OCI-LY7 (cell line): ENCODE measurements at regions not wholly inside any gene's neighbourhood (a gene's known extent, or its start where the extent isn't known, plus 50 kb on each side); places are given as distances from the start of the nearest gene placed in this dataset.

Experiments used
- BruUV-seq: library from RNA; stranded (reverse); fragments of 400-500 nt; replicated peaks from 2 replicates; lab custom pipeline; 2021; lab: Mats Ljungman, UMichigan
- CTCF ChIA-PET: fragments of 300-600 bp; sonication (Branson Sonifier 250); formaldehyde crosslinking; loops from one replicate; lab custom pipeline; 2022; ENCODE audit warnings: antibody characterized with exemption; ENCODE audit not compliant: unreplicated experiment; lab: Charles Lee
- POLR2A ChIA-PET: fragments of 300-600 bp; sonication (Branson Sonifier 250); formaldehyde crosslinking; loops from one replicate; lab custom pipeline; 2022; ENCODE audit warnings: antibody characterized with exemption; lab: Charles Lee
- DNase-seq: peaks from one replicate; pipeline ENCODE4 v3.0.0-alpha.2; 2015; ENCODE audit warnings: low spot score
- H2AFZ ChIP-seq: fragments of 200-600 bp; sonication (generic), shearing (Covaris generic); 2 replicates; pipeline ENCODE4 v1.6.1; 2014; ENCODE audit warnings: mild to moderate bottlenecking, antibody characterized with exemption, low read length, moderate library complexity
- H3K27ac ChIP-seq: fragments of 200-600 bp; sonication (generic); 2 replicates; pipeline ENCODE4 v1.5.1; 2014; ENCODE audit warnings: mixed run types, low read depth, mild to moderate bottlenecking, moderate library complexity, low read length, inconsistent platforms; ENCODE audit not compliant: poor library complexity, severe bottlenecking
- H3K36me3 ChIP-seq: fragments of 200-600 bp; sonication (generic); 2 replicates; pipeline ENCODE4 v1.6.1; 2014; ENCODE audit warnings: mild to moderate bottlenecking, antibody characterized with exemption, low read length, moderate library complexity, mixed read lengths; ENCODE audit not compliant: insufficient read depth
- H3K4me1 ChIP-seq: fragments of 200-600 bp; sonication (generic); 2 replicates; pipeline ENCODE4 v1.5.1; 2014; ENCODE audit warnings: mild to moderate bottlenecking, low read length; ENCODE audit not compliant: insufficient read depth, poor library complexity, severe bottlenecking
- H3K4me2 ChIP-seq: fragments of 200-600 bp; sonication (generic); 2 replicates; pipeline ENCODE4 v1.6.1; 2014; ENCODE audit warnings: mild to moderate bottlenecking, low read length
- H3K4me3 ChIP-seq: fragments of 200-600 bp; sonication (generic); 2 replicates; pipeline ENCODE4 v1.5.1; 2014; ENCODE audit warnings: mild to moderate bottlenecking, low read depth, low read length; ENCODE audit not compliant: poor library complexity, severe bottlenecking
- H3K79me2 ChIP-seq: fragments of 200-600 bp; sonication (generic); 2 replicates; pipeline ENCODE4 v1.6.1; 2016; ENCODE audit warnings: low read depth, mild to moderate bottlenecking, low read length, moderate library complexity, mixed read lengths; ENCODE audit not compliant: insufficient read depth
- H3K9me2 ChIP-seq: fragments of 200-600 bp; sonication (generic); 2 replicates; pipeline ENCODE4 v1.6.1; 2016; ENCODE audit warnings: mild to moderate bottlenecking, low read length, mixed read lengths; ENCODE audit not compliant: insufficient read depth
- H3K9me3 ChIP-seq: fragments of 200-600 bp; sonication (generic); 2 replicates; pipeline ENCODE4 v1.6.1; 2014; ENCODE audit warnings: mild to moderate bottlenecking, mixed run types, low read length, mixed read lengths
- H4K20me1 ChIP-seq: fragments of 200-600 bp; sonication (generic); 2 replicates; pipeline ENCODE4 v1.6.1; 2014; ENCODE audit warnings: mild to moderate bottlenecking, antibody characterized with exemption, low read length, moderate library complexity, mixed read lengths; ENCODE audit not compliant: insufficient read depth
- EZH2phosphoT487 ChIP-seq: fragments of 200-600 bp; sonication (generic); IDR thresholded peaks from 2 replicates; pipeline ENCODE4 v1.6.1; 2018; ENCODE audit warnings: low read depth, borderline replicate concordance, mild to moderate bottlenecking, mixed run types, antibody characterized with exemption, low read length, moderate library complexity, mixed read lengths
- intact Hi-C: fragments of 100-400 bp; cut with micrococcal nuclease; formaldehyde crosslinking; loops from one replicate; pipeline ENCODE4 v1.10.0; 2022; ENCODE audit not compliant: unreplicated experiment
- TF ChIP-seq, protein P1 (sequence below): fragments of 200-600 bp; sonication (generic); conservative IDR thresholded peaks from 2 replicates; pipeline ENCODE4 v1.5.1; 2014; ENCODE audit warnings: mild to moderate bottlenecking, antibody characterized with exemption, low read length, moderate library complexity, mixed read lengths

DNA sequence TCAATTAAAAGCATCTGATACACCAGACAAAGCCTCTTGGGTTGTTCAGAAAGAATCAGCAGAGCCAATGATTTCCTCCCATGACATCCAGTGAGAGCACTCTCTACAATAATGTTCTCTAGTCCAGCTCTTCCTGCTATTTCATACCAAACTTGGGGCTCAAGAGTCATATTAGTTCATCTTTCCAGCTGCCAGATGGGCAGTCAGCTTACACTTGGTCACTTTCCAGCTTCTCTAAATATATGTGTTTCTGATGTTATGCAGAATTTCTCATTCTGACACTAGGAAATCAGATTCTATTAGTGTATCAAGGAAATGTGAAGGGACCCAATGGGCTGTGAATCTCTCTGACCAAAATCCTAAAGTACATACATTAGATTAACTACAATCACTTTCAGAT, 148.9 kb downstream of the ENC1 start:
- Histone ChIP-seq H3K79me2 (no peaks in the 10 kb centered on the region), H3K4me2 (peak overlapping the region; percentile 46), H4K20me1 (no peaks in the 10 kb centered on the region), H3K9me2 (no peaks in the 10 kb centered on the region), H2AFZ (peak overlapping the region; percentile 38; the same call in 1 of the 2 replicates), H3K4me3 (no peak overlapping the region), H3K4me1 (peaks cover 47% of the 10 kb centered on the region), H3K36me3 (no peaks in the 10 kb centered on the region), H3K27ac (peak overlapping the region; percentile 88), H3K9me3 (no peaks in the 10 kb centered on the region)
- intact Hi-C loops: loop anchor here (1.0 kb wide), 1 partner anchor 149 kb away; the partner anchor contains the start of gene ENC1
- TF ChIP-seq EZH2phosphoT487: no peak
- TF ChIP-seq, protein P1, sequence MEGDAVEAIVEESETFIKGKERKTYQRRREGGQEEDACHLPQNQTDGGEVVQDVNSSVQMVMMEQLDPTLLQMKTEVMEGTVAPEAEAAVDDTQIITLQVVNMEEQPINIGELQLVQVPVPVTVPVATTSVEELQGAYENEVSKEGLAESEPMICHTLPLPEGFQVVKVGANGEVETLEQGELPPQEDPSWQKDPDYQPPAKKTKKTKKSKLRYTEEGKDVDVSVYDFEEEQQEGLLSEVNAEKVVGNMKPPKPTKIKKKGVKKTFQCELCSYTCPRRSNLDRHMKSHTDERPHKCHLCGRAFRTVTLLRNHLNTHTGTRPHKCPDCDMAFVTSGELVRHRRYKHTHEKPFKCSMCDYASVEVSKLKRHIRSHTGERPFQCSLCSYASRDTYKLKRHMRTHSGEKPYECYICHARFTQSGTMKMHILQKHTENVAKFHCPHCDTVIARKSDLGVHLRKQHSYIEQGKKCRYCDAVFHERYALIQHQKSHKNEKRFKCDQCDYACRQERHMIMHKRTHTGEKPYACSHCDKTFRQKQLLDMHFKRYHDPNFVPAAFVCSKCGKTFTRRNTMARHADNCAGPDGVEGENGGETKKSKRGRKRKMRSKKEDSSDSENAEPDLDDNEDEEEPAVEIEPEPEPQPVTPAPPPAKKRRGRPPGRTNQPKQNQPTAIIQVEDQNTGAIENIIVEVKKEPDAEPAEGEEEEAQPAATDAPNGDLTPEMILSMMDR: no peak
- ChIA-PET CTCF (no interaction called here), POLR2A (interaction anchor here (0.7 to 4.6 kb wide), 8 partner anchors 8 to 149 kb away, joined by 3 to 27 read pairs (median 8); partner anchors contain the start of gene ENC1)
- DNase-seq: no peak
- no TSS peak for BruUV-seq

DNA sequence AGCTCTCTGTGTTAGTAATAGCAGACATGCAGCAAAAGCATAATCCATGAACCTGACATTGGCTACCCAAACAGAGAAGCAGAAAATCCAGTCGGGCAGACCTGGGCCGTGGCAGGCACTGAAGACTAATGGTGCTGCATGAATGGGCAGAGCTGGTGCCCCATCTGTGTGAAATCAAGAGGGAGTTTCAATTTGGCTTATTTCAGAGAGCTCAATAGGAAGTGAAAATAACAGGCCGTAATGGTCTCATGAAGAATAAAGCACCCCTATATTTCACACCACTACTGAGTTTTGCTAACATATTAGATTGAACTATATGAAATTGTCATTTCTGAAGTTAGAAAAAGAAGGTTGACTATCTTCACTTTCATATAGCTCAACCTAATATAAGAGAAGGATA, 149.7 kb downstream of the ENC1 start:
- peak overlapping the region; percentile 88 for H3K27ac ChIP-seq
- intact Hi-C loops: loop anchor here (1.0 kb wide), 1 partner anchor 149 kb away; the partner anchor contains the start of gene ENC1
- no peaks in the 10 kb centered on the region for H3K79me2 ChIP-seq
- TF ChIP-seq EZH2phosphoT487: no peak
- TF ChIP-seq, protein P1: no peak
- H2AFZ ChIP-seq: peak overlapping the region; percentile 38
- H3K4me2 ChIP-seq: peak overlapping the region; percentile 46
- no TSS peak for BruUV-seq
- peak overlapping the region; percentile 11 for H3K4me3 ChIP-seq
- peaks cover 42% of the 10 kb centered on the region for H3K4me1 ChIP-seq
- H3K9me3 ChIP-seq: no peaks in the 10 kb centered on the region
- no peaks in the 10 kb centered on the region for H4K20me1 ChIP-seq
- H3K9me2 ChIP-seq: no peaks in the 10 kb centered on the region
- peak; percentile 88 for DNase-seq
- ChIA-PET POLR2A (interaction anchor here (0.6 to 4.6 kb wide), 12 partner anchors 9 to 519 kb away, joined by 3 to 27 read pairs (median 4); partner anchors contain the start of gene ENC1), CTCF (interaction anchor here (1.2 kb wide), 1 partner anchor 26 kb away, joined by 4 read pairs; no protein-coding TSS in a partner anchor)
- no peaks in the 10 kb centered on the region for H3K36me3 ChIP-seq

- Histone ChIP-seq H3K4me2 (peak overlapping the region; percentile 41), H3K27ac (no peak overlapping the region), H3K9me3 (no peaks in the 10 kb centered on the region), H3K79me2 (no peaks in the 10 kb centered on the region), H3K9me2 (no peaks in the 10 kb centered on the region), H2AFZ (peak overlapping the region; percentile 71; the same call in 1 of the 2 replicates), H3K4me3 (peak overlapping the region; percentile 36), H3K4me1 (peaks cover 48% of the 10 kb centered on the region), H3K36me3 (no peaks in the 10 kb centered on the region), H4K20me1 (no peaks in the 10 kb centered on the region)
- intact Hi-C loops: no loop called here
- ChIA-PET CTCF (no interaction called here), POLR2A (interaction anchor here (0.8 to 3.8 kb wide), 2 partner anchors 9 to 1669 kb away, joined by 7 to 27 read pairs; no protein-coding TSS in a partner anchor)
- no peak for DNase-seq
- TF ChIP-seq, protein P1: no peak
- no peak for TF ChIP-seq EZH2phosphoT487
- BruUV-seq: no TSS peak
Observed at GRCh38 chr5:74482990-74483389, 157.5 kb downstream of the ENC1 start.
